ENCODE measurements at regions not wholly inside any gene's neighbourhood (a gene's known extent, or its start where the extent isn't known, plus 50 kb on each side); places are given as distances from the start of the nearest gene placed in this dataset.

GRCh38 chr2:55973673-55974072, 50.1 kb upstream of the EFEMP1 start:
- no peak overlapping the region for H3K27ac Mint-ChIP-seq (ENCODE audit: unreplicated experiment)
- H3K9me3 Mint-ChIP-seq (ENCODE audit: unreplicated experiment), result no peaks in the 10 kb centered on the region
- no peaks in the 10 kb centered on the region for H3K36me3 Mint-ChIP-seq (ENCODE audit: low read depth, unreplicated experiment)
- no peaks in the 10 kb centered on the region for H3K4me1 Mint-ChIP-seq (ENCODE audit: unreplicated experiment)
- no peak for DNase-seq (ENCODE audit: low spot score)
- no peak for TF ChIP-seq CTCF (IDR thresholded peaks at IDR 0.05; ENCODE audit: unreplicated experiment)
- no peak overlapping the region for H3K4me3 Mint-ChIP-seq (ENCODE audit: unreplicated experiment)
- H3K27me3 Mint-ChIP-seq (ENCODE audit: unreplicated experiment), result peaks cover 3% of the 10 kb centered on the region

- H3K27ac Mint-ChIP-seq (ENCODE audit: unreplicated experiment), result no peak overlapping the region
- H3K27me3 Mint-ChIP-seq (ENCODE audit: unreplicated experiment), result peaks cover 3% of the 10 kb centered on the region
- no peak for TF ChIP-seq CTCF (IDR thresholded peaks at IDR 0.05; ENCODE audit: unreplicated experiment)
- DNase-seq (ENCODE audit: low spot score), result no peak
- H3K4me3 Mint-ChIP-seq (ENCODE audit: unreplicated experiment), result no peak overlapping the region
- no peaks in the 10 kb centered on the region for H3K4me1 Mint-ChIP-seq (ENCODE audit: unreplicated experiment)
- no peaks in the 10 kb centered on the region for H3K36me3 Mint-ChIP-seq (ENCODE audit: low read depth, unreplicated experiment)
- no peaks in the 10 kb centered on the region for H3K9me3 Mint-ChIP-seq (ENCODE audit: unreplicated experiment)
Observed at GRCh38 chr2:55976681-55977080, 53.1 kb upstream of the EFEMP1 start.

- TF ChIP-seq CTCF (IDR thresholded peaks at IDR 0.05; ENCODE audit: unreplicated experiment), result no peak
- peaks cover 13% of the 10 kb centered on the region for H3K4me1 Mint-ChIP-seq (ENCODE audit: unreplicated experiment)
- H3K36me3 Mint-ChIP-seq (ENCODE audit: low read depth, unreplicated experiment), result no peaks in the 10 kb centered on the region
- H3K27ac Mint-ChIP-seq (ENCODE audit: unreplicated experiment), result no peak overlapping the region
- H3K9me3 Mint-ChIP-seq (ENCODE audit: unreplicated experiment), result no peaks in the 10 kb centered on the region
- no peak overlapping the region for H3K4me3 Mint-ChIP-seq (ENCODE audit: unreplicated experiment)
- peaks cover 3% of the 10 kb centered on the region for H3K27me3 Mint-ChIP-seq (ENCODE audit: unreplicated experiment)
- DNase-seq (ENCODE audit: low spot score), result no peak
Observed at GRCh38 chr2:55985406-55985805, 61.8 kb upstream of the EFEMP1 start.

- no peak for TF ChIP-seq CTCF (IDR thresholded peaks at IDR 0.05; ENCODE audit: unreplicated experiment)
- H3K27me3 Mint-ChIP-seq (ENCODE audit: unreplicated experiment), result peaks cover 3% of the 10 kb centered on the region
- H3K4me3 Mint-ChIP-seq (ENCODE audit: unreplicated experiment), result no peak overlapping the region
- no peaks in the 10 kb centered on the region for H3K36me3 Mint-ChIP-seq (ENCODE audit: low read depth, unreplicated experiment)
- no peak overlapping the region for H3K27ac Mint-ChIP-seq (ENCODE audit: unreplicated experiment)
- no peaks in the 10 kb centered on the region for H3K9me3 Mint-ChIP-seq (ENCODE audit: unreplicated experiment)
- peaks cover 13% of the 10 kb centered on the region for H3K4me1 Mint-ChIP-seq (ENCODE audit: unreplicated experiment)
- no peak for DNase-seq (ENCODE audit: low spot score)
Observed at GRCh38 chr2:55986001-55986400, 62.4 kb upstream of the EFEMP1 start.

- H3K4me1 Mint-ChIP-seq (ENCODE audit: unreplicated experiment), result peaks cover 13% of the 10 kb centered on the region
- no peak overlapping the region for H3K27ac Mint-ChIP-seq (ENCODE audit: unreplicated experiment)
- H3K36me3 Mint-ChIP-seq (ENCODE audit: low read depth, unreplicated experiment), result no peaks in the 10 kb centered on the region
- H3K27me3 Mint-ChIP-seq (ENCODE audit: unreplicated experiment), result peaks cover 3% of the 10 kb centered on the region
- no peak overlapping the region for H3K4me3 Mint-ChIP-seq (ENCODE audit: unreplicated experiment)
- no peak for TF ChIP-seq CTCF (IDR thresholded peaks at IDR 0.05; ENCODE audit: unreplicated experiment)
- no peaks in the 10 kb centered on the region for H3K9me3 Mint-ChIP-seq (ENCODE audit: unreplicated experiment)
- no peak for DNase-seq (ENCODE audit: low spot score)
Observed at GRCh38 chr2:55986700-55987440, 63.3 kb upstream of the EFEMP1 start.
